ENCODE measurements at regions not wholly inside any gene's neighbourhood (a gene's known extent, or its start where the extent isn't known, plus 50 kb on each side); places are given as distances from the start of the nearest gene placed in this dataset.

- Histone ChIP-seq H3K4me3 (no peak overlapping the region), H3K27ac (no peak overlapping the region)
These were observed 1170.6 kb upstream of the SEL1L start for GRCh38 chr14:82704218-82704617.

GRCh38 chr14:82710267-82710841 lies 1176.7 kb upstream of the SEL1L start:
- Histone ChIP-seq H3K4me3 (no peak overlapping the region), H3K27ac (no peak overlapping the region)

- H3K4me3 ChIP-seq = no peak overlapping the region
- H3K27ac ChIP-seq = peak overlapping the region in 1 of 21 experiments; percentile 13
These were observed 1186.0 kb upstream of the SEL1L start for GRCh38 chr14:82719617-82720016.

- no peak overlapping the region for H3K4me3 ChIP-seq
- peak overlapping the region in 3 of 21 experiments; percentile 9 to 39 (median 28) for H3K27ac ChIP-seq
These were observed 1186.8 kb upstream of the SEL1L start for GRCh38 chr14:82720431-82720830.

GRCh38 chr14:82720946-82721345 lies 1187.3 kb upstream of the SEL1L start:
- H3K27ac ChIP-seq = peak overlapping the region in 2 of 21 experiments; percentile 9 to 39

GRCh38 chr14:82724316-82724715 lies 1190.7 kb upstream of the SEL1L start:
- Histone ChIP-seq H3K27ac (peak overlapping the region in 1 of 21 experiments; percentile 34), H3K4me3 (no peak overlapping the region)

More at GRCh38 chr14:82720946-82721345, 1187.3 kb upstream of the SEL1L start:
- no peak overlapping the region for H3K4me3 ChIP-seq

- Histone ChIP-seq H3K4me3 (no peak overlapping the region), H3K27ac (peak overlapping the region in 2 of 21 experiments; percentile 23 to 39)
These were observed 1191.6 kb upstream of the SEL1L start for GRCh38 chr14:82725213-82725612.

GRCh38 chr14:82731526-82731925 lies 1197.9 kb upstream of the SEL1L start:
- Histone ChIP-seq H3K4me3 (no peak overlapping the region), H3K27ac (peak overlapping the region in 1 of 21 experiments; percentile 15)

- no peak overlapping the region for H3K4me3 ChIP-seq
- H3K27ac ChIP-seq = no peak overlapping the region
These were observed 1206.9 kb upstream of the SEL1L start for GRCh38 chr14:82740547-82740946.

- no peak overlapping the region for H3K27ac ChIP-seq
- no peak overlapping the region for H3K4me3 ChIP-seq
These were observed 1221.8 kb upstream of the SEL1L start for GRCh38 chr14:82755476-82755875.

- Histone ChIP-seq H3K27ac (no peak overlapping the region), H3K4me3 (no peak overlapping the region)
These were observed 1222.3 kb upstream of the SEL1L start for GRCh38 chr14:82755923-82756322.

- Histone ChIP-seq H3K4me3 (no peak overlapping the region), H3K27ac (no peak overlapping the region)
These were observed 1224.1 kb upstream of the SEL1L start for GRCh38 chr14:82757776-82758175.

- Histone ChIP-seq H3K4me3 (no peak overlapping the region), H3K27ac (no peak overlapping the region)
These were observed 1226.0 kb upstream of the SEL1L start for GRCh38 chr14:82759656-82760055.

GRCh38 chr14:82766123-82766522 lies 1232.5 kb upstream of the SEL1L start:
- Histone ChIP-seq H3K27ac (no peak overlapping the region), H3K4me3 (no peak overlapping the region)

GRCh38 chr14:82766996-82767395 lies 1233.3 kb upstream of the SEL1L start:
- Histone ChIP-seq H3K4me3 (no peak overlapping the region), H3K27ac (no peak overlapping the region)

- H3K4me3 ChIP-seq = no peak overlapping the region
- no peak overlapping the region for H3K27ac ChIP-seq
These were observed 1243.3 kb upstream of the SEL1L start for GRCh38 chr14:82776958-82777357.

- Histone ChIP-seq H3K27ac (no peak overlapping the region), H3K4me3 (no peak overlapping the region)
These were observed 1244.4 kb upstream of the SEL1L start for GRCh38 chr14:82778008-82778590.

- H3K27ac ChIP-seq = no peak overlapping the region
- H3K4me3 ChIP-seq = no peak overlapping the region
These were observed 1244.9 kb upstream of the SEL1L start for GRCh38 chr14:82778601-82779000.

GRCh38 chr14:82779301-82779700 lies 1245.6 kb upstream of the SEL1L start:
- H3K27ac ChIP-seq = no peak overlapping the region
- no peak overlapping the region for H3K4me3 ChIP-seq

- no peak overlapping the region for H3K27ac ChIP-seq
- no peak overlapping the region for H3K4me3 ChIP-seq
These were observed 1252.3 kb upstream of the SEL1L start for GRCh38 chr14:82785756-82786482.

- Histone ChIP-seq H3K27ac (no peak overlapping the region), H3K4me3 (no peak overlapping the region)
These were observed 1252.8 kb upstream of the SEL1L start for GRCh38 chr14:82786483-82786880.
